ENCODE measurements at regions not wholly inside any gene's neighbourhood (a gene's known extent, or its start where the extent isn't known, plus 50 kb on each side); places are given as distances from the start of the nearest gene placed in this dataset.
"Not testable (repeated sequence)": the region's sequence is repeated elsewhere in the genome, so short reads cannot be mapped to it uniquely, and the experiment has no call there.

DNA sequence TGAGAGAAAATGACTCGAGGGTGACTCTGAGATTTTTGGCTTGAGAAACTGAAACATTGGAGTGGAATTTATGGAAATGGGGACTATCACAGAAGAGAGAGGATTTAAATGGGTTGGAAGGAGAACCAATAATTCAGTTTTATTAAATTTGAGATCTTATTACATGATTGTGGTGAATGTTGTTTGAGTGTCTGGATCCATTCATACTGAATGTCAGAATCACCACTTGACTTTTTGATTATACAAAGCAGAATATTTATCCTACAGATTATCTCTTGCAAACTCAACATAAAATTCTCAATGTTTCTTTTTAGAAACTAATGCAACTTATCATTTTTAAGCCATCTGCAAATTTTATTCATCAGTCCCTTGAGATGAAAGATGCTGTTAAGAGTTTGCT lies 332.8 kb downstream of the CNTN3 start:
- no peak for DNase-seq (ENCODE audit: low read depth)

DNA sequence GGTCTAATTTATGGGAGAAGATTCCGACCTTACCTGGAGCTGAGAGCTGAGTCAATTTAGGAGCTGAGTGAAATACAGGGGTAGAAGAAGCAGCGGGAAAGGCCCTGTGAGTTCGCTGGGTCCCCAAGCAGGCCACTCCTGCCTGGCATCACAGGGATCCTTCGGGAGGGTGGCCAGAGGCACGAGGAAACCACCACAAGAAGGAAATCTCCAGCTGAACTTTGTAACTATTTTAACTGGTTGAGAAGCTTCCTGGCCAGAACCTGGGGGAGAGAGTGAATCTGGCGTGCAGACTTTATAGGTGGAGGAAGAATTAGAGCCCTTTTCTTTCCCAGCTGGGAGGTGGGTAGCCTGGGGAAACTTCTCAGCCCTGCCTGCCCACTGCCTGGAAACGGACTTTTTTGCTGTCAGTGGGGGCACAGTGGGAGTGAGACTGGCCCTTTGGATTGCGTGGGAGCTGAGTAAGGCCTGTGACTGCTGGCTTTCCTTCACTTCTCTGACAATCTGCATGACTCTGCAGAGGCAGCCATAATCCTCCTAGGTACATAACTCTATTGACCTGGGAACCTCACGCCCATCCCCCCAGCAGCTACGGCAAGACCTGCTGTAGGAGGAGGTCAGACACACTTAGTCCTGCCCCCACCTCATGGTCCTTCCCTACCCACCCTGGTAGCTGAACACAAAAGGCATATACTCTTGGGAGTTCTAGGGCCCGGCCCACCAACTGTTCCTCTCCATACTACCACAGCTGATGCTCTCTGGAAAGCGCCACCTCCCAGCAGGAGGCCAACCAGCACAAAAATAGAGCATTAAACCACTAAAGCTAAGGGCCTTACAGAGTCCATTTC lies 340.7 kb downstream of the CNTN3 start:
- DNase-seq (ENCODE audit: low read depth): no peak

DNA sequence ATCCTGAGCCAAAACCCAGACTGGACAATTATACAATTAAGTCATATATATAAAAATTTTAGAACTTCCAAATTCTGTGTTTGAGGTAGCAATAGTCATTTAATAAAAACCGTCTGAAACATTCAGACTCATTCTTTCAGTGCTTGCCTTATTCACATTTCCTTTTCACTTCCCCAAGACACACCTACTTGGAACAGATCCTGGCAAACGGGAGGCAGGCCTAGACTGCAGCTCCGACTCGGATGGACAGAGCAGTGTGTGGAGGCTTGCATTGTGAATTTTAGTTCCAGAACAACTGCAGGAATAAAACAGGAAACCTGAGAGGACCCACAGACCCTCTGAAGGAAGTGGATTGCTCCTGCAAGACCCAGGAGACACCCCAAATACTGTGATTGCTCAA lies 341.4 kb downstream of the CNTN3 start:
- DNase-seq (ENCODE audit: low read depth): no peak

DNA sequence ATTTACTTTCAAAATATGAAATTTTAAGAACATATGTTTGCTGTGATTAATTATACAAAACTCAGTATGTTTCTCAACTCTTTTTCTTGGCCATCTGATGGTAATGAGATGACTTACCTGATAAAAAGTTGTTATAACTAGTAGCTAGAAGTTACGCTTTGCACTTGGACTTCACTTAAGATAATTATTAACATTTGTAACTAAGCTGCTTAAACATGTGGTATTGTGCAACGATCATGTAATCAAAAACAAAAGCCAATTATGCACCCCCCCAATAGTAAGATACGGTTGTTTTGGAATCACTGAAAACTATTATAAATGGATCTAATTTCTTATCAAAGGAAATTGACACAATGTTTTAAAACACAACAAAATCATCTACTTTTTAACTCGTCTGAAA lies 342.9 kb downstream of the CNTN3 start:
- DNase-seq (ENCODE audit: low read depth): no peak

DNA sequence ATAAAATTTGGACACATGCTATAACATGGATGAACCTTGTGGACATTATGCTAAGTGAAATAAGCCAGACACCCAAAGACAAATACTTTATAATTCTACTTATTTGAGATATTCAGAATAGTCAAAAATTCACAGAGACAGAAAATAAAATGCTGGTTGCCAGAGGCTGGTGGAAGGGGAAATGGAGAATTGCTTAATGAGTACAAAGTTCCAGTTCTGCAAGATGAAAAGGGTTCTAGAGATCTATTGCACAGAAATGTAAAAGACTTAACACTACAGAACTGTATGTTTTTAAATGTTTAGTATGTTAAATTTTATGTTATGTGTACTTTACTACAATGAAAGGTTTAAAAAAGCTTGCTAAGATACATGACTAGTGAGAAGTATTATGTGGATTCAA lies 344.8 kb downstream of the CNTN3 start:
- DNase-seq (ENCODE audit: low read depth): no peak

DNA sequence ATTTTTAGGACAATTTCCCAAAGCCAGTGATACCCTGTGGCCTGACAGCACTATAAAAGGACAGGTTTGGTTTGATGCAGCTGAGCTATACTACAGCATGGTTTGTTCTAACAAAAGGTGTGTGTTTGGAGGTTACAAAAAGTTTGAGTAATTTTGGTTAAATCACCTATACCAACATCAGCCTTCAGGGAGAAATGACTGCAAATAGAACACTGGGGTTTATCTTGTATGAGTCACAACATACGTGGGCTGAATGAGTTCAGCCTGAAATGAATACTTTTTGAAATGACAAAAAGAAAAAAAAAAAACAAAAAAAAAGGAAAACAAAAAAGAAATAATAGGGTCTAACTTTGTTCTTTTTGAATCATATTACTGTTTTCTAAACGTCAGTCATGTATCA lies 345.7 kb downstream of the CNTN3 start:
- no peak for DNase-seq (ENCODE audit: low read depth)

DNA sequence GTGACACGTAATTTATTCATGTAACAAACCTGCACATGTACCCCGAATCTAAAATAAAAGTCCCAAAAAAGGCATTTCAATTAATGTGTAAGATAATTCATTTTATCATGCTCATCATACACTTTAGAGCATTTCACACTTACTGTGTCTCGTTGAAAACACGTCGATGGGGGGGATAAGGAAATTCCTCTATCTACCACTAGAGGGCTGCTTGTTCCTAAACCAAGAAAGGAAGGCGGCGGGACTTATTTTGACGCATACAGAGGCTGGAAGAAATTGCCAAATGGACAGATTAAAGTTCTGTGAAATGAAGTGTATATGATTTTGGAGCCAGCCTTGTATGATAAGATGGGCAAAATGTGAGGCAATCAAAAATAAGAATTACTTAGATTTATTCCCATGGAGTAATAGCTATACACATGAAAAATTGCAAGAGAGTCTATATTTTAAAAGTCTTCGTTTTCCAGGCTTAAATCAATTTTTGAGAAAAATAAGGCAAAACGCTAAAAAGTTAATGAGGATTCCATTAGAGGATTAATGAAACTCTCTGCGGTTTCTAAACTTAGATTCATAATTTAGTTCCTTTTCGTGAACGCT lies 346.8 kb downstream of the CNTN3 start:
- peak; percentile 18 for DNase-seq (ENCODE audit: low read depth)

DNA sequence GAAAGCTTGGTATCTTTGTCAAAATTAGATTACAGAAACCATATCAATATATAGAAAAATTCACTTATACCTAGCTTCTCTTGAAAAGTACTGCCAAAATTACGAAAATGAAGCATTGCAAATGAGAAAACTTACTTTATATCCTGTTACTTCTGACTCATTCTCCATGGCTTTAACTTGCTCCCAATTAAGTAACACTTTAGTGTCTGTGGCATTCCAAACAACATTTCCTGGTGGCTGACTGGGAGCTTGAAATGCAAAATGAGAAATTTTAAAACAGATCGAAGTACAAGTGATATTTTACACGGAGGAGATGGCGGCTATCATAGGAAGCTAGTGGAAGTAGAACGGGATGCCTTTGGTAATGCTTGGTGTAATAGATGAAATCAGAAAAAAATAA lies 347.3 kb downstream of the CNTN3 start:
- no peak for DNase-seq (ENCODE audit: low read depth)

DNA sequence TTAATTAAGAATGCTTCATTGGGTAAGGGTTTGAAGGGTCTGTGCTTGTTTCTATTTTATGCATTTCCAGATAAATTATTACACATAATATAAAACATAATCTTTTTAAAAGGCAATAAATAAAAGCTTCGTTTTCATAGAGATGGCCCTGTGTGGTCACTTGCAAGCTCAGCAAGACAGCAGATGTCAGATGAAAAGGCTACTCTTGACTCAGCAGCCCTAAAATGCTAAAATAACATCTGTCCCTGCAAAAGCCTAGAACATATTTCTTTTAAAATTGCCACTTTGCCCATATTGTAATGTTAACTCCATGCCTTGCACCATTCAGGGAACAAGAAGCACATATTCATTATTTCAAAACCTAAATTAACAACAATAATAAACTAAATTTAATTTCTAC lies 349.4 kb downstream of the CNTN3 start:
- no peak for DNase-seq (ENCODE audit: low read depth)

DNA sequence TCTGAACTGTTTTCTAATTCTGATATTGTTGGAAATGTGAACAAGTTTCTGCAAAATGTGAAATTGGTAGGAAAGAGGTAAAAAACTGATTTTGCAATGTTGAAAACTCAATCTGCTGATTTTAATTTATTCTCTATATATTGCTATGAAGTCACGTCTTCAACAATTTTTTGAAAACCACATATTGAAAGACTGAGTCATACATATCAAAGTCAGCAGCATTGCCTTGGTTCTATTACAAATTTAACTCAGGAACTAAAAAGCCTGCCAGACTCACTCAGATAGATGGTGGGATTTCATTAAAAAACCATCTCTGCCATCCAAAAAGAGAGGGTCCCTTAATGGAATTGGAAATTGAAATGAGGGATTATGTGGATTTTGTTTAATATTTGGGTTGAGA lies 351.4 kb downstream of the CNTN3 start:
- DNase-seq (ENCODE audit: low read depth): no peak

DNA sequence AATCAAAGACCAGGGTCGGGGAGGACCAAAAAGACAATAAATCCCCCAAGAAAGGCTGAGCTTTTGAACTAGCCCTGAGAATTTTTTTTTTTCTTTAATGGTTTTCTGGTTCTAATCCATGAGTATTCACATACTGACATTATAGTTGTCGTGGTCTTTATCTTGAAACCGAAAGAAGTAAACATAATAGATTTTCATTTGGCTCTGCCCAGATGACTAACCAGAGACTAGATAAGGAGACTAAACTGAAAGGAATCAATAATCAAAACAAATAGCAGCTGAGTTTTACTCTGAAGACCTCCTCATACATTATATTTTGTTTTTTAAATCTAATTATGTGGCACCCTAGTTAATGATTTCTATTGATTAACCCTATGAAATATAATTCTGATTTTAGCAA lies 381.4 kb downstream of the CNTN3 start:
- no peak for DNase-seq (ENCODE audit: low read depth)

DNA sequence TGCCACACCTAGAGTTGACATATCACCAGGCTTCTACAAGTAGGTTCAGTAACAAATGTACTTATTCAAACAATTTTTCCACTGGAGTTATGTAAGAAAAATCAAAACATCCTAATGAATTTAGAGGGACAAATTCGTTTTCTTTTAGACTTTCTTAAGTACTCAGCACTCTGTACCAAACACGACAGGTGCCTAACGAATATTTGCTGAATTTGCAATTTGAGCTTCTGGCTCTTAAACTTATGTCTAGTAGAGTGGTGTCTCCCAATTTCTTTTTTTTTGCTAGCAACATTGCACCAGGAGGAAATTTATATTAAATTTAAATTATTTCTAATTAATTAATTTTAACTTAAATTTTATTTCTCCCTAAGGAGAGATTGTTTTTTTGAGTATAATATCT lies 397.0 kb downstream of the CNTN3 start:
- no peak for DNase-seq (ENCODE audit: low read depth)

DNA sequence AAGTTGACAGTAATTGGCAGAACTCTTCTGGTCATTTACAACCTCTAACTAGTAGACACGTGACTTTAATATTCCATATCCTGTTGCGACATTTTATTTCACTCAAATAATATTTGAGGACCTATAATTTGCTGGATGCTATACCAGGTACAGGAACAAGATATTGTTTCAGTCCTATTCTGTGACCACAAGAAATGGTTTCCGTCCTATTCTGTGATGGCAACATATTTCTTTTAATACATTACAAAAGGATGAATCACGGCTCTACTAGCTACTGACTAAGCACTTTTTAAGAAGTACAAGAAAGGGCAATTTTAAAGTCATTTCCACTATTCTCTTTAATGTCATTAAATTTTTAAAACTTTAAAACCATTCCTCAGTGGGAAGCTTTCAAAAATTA lies 400.2 kb downstream of the CNTN3 start:
- no peak for DNase-seq (ENCODE audit: low read depth)

DNA sequence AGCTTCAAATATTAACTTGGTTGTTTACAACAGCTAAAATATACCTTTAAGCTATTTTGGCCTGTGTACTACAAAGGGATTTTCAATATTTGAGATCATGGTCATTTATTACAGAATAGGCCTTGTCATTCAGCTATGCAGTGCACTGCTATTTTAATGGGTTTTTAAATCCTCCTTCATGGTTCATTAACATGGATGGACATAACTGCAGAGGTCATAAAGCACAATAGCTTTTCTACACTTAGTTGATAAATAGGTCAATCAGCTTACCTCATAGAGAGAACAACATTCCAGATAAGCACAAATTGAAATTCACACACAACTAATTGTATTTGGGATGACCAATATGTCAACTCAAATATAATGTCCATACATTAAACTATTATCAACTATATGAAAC lies 403.7 kb downstream of the CNTN3 start:
- DNase-seq (ENCODE audit: low read depth): no peak

DNA sequence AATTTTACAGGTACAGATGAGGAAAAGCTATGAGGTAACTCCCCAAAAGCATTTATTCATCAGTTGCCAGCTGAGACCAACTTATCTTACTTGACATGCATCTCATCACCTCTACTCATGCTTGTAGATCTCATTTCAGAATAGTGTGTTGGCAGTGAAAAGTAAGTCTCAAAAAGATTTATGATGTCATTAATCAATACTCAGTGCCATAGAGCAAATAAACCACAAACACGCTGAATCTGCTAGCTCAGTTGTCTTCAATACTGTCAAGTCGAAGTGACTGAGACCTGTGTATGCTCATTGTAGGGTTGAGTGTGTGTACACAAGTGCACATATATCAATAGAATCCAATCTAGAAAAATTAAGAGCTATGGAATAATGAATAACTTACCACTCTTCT lies 413.5 kb downstream of the CNTN3 start:
- DNase-seq (ENCODE audit: low read depth): no peak

DNA sequence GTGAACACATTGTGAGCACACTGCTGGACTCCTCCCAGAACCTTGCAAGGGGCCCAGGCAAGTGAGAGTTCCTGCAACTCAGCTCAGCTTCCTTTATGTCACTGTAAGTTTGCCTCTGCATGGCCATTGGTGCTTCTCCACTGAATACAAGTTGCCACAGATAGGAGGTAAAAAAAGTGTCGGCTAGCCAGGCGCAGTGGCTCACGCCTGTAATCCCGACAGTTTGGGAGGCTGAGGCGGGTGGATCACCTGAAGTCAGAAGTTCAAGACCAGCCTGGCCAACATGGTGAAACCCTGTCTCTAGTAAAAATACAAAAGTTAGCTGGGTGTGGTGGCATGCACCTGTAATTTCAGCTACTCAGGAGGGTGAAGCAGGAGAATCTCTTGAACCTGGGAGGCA lies 435.8 kb downstream of the CNTN3 start:
- DNase-seq (ENCODE audit: low read depth): not testable (repeated sequence)

DNA sequence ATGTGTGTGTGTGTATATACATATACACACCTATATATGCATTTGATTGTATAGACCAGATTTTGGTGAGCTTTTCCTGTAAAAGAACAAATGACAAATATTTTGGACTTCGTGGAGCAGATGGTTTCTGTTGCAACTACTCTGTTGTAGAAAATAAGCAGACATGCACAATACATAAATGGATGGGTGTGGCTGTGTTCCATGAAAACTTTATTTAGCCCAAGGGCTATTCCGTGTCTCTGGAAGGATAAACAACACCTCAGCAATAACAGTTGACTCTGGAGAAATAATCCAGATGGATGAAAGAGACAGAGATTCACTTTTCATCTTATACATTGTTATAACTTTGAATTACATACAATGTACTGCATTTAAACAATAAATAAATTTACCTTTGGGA lies 441.4 kb downstream of the CNTN3 start:
- no peak for DNase-seq (ENCODE audit: low read depth)

DNA sequence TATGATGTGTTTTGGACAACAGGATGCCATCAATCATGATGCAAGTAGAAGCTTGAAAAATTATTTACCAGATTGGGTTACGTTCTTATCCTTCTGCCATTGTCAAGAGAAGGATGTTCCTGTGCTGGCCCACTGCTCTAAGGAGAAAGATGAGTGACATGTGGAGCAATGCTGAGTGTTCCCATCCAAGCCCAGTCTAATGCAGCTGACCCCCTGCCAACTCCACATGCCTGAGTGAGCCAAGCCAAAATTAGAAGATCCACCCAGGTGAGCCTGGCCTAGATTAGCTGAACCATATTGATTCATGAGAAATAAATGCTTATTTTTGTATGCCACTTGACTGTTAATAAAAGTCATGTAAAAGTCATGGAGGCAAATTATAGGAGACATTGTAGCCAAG lies 446.5 kb downstream of the CNTN3 start:
- DNase-seq (ENCODE audit: low read depth): no peak

DNA sequence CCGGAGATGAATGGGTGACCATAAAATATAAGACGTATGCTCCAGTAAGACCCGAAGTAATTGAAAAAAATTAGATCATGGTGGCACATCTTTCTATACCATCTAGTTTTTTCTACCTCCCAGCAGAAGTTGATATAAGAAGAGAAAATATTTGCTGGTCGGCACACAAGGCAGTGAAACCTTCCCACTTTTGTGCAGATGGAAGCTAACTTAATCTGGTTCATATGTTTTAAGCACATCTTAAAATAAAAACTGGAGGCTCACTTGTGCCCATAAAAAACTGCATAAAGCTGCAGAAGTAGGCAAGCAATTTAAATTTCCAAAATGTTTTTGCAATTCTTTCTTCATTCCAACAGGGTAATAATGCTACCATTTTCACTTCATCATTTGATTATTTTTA lies 449.2 kb downstream of the CNTN3 start:
- no peak for DNase-seq (ENCODE audit: low read depth)

DNA sequence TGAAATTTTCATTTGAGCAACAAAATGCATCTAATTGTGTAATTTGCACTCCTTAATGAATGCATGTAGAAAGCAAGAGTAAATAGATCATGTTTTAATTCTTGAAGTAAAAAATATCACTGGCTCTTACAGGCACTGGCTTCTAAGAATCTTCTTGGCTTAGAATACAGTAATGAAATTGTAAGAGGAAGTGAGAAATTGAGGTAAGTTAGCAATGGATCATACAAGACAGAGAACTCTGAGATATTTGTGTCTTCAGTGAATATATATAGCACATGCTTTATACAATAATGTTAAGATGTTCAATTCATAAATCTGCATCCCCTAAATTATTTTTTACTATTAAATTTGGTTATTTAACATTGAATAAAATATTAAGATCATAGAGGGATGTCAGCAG lies 465.0 kb downstream of the CNTN3 start:
- no peak for DNase-seq (ENCODE audit: low read depth)

DNA sequence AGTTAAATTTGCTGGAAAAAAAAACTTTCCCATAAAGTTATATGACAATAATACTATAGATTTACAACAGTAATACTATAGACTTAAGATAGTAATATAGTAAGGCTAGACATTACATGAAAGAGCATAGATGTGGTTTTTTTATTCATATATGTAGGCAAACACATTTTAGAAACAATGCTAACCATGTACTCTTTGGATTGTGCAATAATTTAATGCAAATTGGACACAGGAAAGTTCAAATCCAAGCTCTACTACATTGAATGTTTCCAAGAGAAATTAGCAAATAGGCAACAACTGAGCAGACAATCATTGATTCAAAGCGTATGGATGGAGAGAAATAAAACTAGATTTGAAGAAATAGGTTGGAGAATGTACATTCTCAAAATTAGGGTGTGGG lies 469.2 kb downstream of the CNTN3 start:
- DNase-seq (ENCODE audit: low read depth): no peak

DNA sequence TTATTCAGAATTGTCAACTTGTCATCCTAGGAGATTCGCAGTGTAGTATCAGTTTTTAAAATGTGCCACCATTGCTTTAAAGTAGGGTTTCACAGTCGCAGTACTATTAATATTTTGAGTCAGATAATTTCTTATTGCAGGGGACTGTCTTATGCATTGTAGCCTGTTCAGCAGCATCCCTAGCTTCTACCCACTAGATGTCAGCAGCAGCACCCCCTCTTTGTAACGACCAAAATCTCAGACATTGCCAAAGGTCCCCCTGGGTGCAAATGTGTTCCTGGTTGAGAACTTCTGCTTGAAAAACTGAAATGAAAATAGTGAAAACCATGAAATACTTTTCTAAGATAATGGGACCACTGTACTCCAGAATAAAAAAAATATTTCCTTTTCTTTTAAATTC lies 474.8 kb downstream of the CNTN3 start:
- no peak for DNase-seq (ENCODE audit: low read depth)

DNA sequence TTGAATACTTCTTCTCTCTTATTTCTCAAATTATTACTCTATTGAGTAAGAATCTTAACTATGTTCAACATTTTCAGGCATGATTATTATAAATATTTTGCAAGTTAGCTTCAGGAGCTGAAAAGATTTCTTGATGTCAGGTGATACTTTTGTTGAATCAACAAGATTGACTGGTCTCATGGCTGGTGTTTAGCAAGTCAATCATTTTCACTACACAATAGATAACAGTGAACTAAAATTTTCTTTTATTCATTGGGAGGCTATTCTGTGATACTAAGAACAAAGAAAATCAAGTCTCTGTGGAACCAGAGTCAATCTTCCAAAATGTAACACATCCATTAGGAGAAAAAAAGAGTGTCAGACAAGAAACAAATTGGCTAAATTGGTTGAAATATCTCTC lies 476.7 kb downstream of the CNTN3 start:
- DNase-seq (ENCODE audit: low read depth): no peak

DNA sequence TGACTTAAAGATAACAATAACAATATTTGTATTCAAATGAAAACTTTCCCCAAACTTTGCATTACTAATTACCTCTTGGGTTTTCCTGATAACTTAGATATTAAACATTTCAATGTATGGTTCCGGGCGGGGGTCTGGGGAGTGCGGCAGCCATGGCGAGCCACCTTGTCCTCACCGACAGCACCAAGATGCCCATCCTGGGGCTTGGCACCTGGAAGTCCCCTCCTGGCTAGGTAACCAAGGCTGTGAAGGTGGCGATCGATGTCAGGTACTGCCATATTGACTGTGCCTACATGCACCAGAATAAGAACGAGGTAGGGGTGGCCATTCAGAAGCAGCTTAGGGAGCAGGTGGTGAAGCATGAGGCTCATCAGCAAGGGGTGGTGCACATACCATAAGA lies 478.7 kb downstream of the CNTN3 start:
- no peak for DNase-seq (ENCODE audit: low read depth)
